A673 (cell line): ENCODE measurements at regions not wholly inside any gene's neighbourhood (a gene's known extent, or its start where the extent isn't known, plus 50 kb on each side); places are given as distances from the start of the nearest gene placed in this dataset.

ENCODE experiments used
- EZH2 ChIP-seq: fragments of 200-600 bp; sonication (generic); IDR thresholded peaks from 2 replicates; pipeline ENCODE4 v1.6.1; 2017; ENCODE audit warnings: borderline replicate concordance, low read depth, mild to moderate bottlenecking, mixed read lengths, antibody characterized with exemption, low read length; ENCODE audit not compliant: poor library complexity, severe bottlenecking
- TF ChIP-seq, protein P1 (sequence below): fragments of 300-800, 200-600 bp; sonication (generic); conservative IDR thresholded peaks from 2 replicates; pipeline ENCODE4 v1.5.1; 2017; ENCODE audit warnings: low read depth, mild to moderate bottlenecking, antibody characterized with exemption, low read length, moderate library complexity, mixed read lengths

DNA sequence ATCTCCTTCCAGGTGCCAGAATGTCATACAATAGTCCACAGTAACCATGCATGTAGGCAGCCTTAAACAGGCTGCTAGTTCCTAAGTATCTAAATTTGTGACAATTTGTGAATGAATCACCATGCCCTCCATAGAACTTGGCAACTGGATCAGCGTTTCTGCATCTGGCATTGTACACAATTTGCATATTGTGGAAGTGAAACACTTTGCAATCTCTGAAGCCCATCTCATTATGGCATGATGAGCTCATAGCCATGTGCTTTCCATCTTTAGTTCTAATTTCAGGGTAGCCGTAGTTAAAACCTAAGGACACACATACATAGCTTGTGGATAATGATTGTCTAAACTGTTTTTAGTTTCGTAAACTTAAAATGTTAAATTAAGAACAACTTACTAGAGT lies 573.6 kb downstream of the PPP4R3C start:
- TF ChIP-seq, protein P1, sequence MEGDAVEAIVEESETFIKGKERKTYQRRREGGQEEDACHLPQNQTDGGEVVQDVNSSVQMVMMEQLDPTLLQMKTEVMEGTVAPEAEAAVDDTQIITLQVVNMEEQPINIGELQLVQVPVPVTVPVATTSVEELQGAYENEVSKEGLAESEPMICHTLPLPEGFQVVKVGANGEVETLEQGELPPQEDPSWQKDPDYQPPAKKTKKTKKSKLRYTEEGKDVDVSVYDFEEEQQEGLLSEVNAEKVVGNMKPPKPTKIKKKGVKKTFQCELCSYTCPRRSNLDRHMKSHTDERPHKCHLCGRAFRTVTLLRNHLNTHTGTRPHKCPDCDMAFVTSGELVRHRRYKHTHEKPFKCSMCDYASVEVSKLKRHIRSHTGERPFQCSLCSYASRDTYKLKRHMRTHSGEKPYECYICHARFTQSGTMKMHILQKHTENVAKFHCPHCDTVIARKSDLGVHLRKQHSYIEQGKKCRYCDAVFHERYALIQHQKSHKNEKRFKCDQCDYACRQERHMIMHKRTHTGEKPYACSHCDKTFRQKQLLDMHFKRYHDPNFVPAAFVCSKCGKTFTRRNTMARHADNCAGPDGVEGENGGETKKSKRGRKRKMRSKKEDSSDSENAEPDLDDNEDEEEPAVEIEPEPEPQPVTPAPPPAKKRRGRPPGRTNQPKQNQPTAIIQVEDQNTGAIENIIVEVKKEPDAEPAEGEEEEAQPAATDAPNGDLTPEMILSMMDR, result no peak
- TF ChIP-seq EZH2, result no peak
